Ammon's horn (tissue), 1 donor: ENCODE measurements at regions not wholly inside any gene's neighbourhood (a gene's known extent, or its start where the extent isn't known, plus 50 kb on each side); places are given as distances from the start of the nearest gene placed in this dataset.

Experiments
- DNase-seq: peaks from one replicate; pipeline ENCODE4 v3.0.0-alpha.2; 2016; ENCODE audit warnings: low spot score

DNA sequence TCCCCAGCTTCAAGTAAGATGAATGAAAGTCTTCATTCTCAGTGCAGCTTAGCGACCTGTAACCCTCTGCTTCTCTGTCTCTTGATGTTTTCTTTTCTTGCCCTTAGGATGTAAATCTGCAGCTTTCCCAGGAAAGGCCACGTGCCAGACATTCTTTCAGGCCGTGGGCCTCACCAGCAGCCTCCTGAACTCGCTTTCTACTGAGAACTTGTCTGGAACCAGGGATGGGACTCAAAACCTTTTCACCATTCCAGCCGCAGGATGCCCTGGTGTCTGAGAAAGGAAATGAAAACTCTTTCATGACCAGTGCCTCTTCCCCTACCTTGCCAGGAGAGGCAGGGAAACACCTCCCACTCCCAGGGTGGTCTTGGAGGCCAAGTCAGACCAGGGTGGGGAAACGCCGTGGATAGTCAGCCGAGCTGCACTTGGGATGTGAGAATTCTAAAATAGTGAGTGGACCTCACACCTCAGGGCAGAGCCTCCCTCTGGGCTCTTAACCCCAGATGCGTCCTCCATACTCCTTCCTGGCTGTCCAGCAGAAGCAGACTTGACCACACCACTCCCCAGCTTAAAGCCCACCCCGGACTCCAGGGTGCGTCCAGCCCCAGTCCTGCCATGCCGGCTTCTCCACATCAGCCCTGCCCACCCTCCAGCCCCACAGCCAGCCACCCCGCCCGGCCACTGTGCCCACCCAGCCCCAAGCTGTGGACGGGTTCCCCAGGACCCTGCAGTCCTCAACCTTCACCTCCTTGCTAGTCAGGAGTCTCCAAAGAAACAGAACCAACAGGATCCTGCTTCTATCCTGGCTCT, 115.5 kb downstream of the TWIST2 start:
- no peak for DNase-seq

DNA sequence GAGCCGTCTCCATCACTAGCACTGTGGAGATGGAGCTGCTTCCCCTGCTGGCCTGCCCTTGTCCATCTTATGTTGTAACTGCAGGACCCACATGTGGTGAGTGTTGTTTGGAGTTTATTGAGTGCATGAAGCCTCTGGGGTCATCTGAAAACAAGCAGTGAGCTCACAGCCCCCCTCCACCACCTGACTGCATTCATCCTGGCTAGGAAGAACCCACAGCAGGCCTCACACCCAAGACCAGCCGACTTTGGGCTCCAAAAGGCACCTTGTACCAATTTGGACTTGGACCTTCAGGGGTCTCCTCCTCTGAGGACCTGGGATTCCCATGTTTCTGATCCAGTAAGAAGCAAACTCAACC, 116.1 kb downstream of the TWIST2 start:
- DNase-seq: no peak

DNA sequence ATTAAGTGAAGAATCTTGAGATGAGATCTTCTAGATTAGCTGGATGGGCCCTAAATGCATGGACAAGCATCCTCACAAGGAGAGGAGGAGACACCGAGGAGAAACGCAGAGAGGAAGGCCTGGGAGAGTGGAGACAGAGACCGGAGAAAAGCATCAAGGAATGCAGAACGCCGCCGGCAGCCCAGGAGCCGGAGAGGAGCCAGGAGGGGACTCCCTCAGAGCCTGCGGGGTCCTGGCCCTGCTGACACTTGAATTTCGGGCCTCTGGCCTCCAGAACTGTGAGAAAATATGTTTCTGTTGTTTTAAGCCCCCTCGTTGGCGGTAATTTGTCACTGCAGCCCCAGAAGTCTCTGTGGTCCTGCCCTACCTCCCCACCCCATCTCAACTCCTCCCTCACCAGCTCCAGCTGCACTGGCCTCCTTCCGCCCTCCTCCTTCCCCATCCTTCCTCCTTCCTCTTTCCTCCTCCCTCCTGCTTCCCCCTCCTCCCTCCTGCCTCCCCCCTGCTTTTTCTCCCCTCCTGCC, 116.7 kb downstream of the TWIST2 start:
- no peak for DNase-seq

DNA sequence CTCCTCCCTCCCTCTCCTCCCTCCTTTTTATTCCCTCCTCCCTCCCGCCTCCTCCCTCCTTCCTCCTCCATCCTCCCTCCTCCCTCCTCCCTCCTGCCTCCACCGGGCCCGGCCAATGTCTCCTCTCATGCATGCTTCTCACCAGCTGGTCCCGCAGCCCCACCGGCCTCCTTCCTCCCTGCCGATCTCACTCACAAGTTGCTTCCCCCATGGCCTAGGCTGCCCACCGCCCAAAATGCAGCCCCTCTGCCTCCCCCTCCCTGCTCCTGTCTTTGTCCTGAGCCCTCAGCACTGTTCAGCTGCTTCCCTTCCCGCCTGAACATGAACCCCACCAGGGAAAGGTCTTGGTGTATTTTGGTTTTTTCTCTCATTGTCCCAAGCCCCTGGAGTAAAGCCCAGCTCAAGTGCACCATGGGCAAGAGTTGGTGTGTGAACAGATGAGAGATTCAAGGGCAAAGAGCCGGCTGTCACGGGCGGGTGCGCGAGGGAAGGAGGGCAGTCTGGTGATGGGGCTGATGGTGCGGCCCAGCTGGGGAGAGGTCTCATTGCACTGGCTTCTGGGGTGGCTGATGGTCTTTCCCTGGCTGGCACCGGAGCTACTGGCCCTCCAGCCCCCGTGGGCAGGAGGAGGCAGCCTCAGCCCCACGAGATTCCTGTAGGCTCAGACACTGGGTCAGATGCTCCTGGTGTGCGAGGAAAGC, 117.6 kb downstream of the TWIST2 start:
- DNase-seq: no peak

DNA sequence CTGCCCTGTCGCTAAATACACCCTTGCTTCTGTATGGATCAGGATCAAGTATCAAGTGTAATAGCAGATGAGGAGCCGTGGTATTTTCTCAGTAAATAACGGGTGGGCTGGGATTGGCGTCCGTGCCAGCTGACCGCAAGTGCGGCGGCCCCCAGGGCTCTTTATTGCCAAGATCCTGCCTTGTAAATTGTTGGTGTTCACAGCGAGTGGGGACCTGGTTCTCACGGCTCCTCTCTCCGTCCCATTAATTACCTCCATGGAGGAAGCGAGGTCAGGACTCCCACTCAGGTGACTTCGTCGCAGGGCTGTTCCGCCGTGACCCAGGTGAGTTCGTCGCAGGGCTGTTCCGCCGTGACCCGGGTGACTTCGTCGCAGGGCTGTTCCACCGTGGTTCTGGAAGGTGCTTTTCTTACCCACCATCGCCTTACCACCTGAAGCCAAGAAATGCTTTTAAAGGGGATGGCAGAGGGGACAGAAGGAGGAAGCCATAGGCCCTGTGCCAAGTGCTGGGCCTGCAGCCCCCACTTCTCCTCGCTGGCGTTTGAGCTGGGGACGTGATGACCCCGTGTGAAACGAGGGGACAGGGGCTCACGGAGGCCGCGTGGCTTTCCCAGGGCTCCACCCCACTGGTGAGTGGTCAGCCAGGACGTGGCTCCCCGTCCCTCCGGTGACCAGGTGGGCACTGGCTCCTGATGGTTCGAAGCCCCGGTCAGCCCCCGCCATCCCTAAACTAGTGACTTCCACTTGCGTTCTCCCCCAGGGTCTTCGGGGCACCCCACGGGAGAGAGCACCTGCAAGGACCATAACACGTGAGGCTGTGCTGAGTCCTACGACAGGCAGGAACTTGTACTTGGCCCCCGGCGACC, 118.4 kb downstream of the TWIST2 start:
- no peak for DNase-seq

DNA sequence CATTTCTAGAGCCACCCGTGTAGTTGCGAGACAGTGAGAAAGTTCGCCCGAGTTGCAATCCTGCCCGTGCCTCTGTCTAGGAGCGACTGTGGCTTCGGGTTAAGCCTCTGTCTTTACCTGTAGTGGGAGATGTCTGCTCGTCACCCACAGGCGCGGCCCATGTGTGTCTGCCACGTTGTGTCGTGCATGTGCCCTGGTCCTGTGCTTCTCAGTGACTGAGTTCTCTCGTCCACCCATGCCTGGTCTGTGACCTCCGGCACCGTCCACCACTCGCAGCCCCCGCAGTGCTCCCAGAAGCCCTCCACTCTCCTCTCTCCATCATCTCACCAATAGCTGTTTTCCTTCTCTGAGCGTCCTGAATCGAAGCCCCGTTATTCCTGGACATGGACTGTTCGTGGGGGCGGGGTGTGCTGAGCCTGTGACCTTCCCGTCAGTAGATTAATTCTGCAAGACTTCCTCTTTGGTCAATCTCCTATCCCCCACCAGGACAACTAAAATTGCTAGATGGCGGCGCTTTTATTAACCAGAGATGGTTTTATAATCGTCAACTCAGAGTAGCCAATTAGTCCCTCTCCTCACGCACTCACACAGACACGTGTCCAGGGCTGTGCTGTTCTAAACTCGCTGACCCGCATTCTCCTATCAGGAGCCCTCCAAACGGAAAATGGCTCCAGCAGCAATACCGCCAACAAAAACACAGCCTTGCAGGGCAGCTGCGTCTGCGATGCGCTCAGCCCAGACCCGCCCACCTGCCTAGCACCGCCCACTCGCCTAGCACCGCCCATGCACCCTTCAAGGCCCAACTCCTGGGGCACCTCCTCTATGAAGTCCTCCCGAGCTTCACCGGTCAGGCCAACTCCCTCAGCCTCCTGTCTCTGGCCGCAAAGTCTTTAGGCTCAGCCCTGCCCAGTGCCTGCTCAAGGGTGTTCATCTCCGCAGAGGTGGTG, 119.4 kb downstream of the TWIST2 start:
- no peak for DNase-seq

DNA sequence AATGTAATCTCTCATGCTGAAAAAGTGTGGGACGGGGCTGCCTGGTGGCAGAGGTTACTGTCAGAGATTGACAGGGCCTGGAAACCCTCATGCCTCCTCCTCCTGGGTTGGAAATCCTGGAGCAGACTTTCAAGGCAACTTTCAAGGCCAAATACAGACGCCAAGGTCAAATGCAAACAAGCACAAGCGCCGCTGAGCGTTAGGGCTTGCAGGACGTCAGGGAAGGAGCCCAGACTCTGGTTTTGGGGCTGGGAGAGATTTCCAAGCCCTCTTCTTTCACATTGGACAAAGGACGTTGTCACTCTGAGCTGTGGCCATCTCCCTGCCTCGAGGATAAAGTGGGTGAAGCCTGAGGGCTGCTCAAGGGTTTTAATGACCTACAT, 120.1 kb downstream of the TWIST2 start:
- no peak for DNase-seq

DNA sequence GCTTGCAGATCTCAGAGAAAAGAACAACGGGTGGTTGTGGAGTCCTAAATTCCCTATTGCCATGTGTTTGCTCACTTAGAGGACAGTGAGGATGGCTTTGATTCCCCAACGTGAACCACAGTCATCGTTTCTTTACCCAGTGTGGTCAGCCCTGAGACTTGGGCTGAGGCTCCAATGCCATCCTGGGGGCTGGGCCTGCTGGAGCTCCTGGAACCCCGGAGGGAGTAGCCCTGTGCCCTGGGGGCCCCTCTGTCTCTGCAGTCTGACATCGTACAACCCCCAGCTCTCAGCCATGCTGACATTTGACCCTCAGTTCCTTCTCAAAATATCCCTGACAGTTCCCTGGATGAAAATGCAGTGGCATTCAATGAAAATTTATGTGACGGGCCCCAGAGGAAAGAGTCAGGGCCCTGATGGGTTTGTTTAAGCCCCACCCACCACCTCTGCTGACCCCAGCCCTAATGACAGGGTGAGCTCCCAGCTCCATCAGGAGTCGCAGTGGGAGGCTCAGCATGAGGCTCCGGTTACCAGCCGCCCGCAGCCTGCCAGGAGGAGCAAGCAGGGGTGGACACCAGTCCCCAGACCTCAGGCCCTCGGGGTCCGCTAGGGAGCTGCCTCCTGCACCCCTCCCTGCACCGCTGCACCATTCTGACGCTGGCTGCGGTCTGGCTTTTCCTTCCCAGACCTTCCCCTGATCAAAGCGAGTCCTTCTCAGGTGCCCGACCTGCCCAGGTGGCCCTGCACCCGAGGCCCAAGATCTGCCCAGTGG, 120.9 kb downstream of the TWIST2 start:
- no peak for DNase-seq

DNA sequence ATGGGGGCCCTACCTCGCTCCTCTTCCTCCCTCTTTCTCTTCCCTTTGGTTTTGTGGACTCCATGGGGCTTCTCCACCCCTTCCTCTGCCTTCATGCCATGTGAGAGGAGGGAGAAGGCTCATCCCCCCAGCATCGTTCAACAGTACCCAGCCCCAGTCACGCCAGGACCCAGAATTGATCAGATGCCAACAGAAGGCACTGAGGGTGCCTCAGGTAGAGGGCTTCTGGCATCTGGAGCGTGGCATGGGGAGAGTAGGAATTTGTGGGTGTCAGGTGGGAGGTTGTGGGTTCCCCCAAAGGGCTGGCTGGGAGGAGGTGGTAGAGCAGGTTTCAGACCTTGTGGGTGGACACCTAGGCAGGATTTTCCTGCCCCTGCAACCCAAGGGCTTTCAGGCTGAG, 122.0 kb downstream of the TWIST2 start:
- no peak for DNase-seq

DNA sequence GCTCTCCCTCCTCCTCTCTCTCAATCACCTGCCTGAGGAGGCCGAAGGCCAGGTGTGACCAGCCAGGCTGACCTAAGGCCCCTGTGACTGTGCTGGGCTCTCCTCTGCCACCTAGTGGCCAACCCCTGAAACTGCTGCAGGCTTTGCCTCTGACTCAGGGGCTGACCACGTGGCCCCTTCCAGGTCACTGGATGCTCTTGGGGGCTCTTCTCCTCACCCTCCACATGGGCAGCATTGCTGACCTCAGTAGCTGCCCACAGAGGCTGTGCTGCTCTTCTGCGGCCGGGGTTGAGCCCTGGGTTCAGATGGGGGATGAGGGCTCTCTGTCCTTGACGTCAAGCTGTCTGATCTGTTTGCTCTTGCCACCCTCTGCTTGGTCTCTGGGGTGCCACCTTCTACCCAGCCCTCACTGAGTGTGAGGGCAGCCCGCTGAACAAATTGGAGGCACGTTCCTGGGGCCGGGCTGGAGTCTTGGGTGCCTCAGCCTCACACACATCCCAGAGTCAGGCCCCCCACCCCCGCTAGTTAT, 122.7 kb downstream of the TWIST2 start:
- peak; percentile 71 for DNase-seq

DNA sequence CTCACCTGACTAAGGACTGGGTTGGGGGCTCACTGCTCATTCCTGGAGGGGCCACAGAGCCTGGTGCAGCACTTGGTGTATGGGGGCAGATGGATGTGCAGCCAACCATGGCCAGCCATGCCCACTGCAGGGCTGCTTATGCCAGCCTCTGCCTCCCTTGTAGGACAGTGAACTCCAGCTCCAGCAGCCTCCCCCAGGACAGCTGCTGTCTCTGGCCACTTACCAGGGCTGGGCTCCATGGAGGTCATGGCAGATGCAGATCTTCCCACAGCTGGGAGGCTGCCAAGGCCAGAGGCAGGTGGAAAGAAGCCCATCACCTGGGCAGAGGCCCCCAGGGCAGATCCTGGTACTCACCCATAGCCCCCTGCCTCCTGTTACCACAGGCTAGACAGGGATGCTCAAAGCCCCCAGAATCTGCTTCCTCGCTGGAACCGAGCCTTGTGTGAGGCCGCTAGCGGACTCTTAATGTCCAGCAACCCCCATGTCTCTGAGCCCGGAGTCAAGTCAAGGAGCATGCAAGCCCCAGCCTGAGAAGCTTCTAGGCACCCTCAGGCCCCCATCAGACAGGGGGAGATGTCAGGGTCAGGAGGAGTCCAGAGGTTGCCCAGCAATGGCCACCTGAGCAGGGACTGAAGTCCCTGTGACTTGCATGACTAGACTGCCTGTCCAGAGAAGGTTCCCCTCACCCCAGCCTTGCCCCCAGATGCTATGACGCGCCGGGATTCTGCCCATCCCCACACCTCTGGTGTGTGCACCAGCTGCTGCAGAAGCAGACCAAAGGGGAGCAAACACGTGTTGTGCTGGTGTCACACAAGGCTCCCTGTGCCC, 123.6 kb downstream of the TWIST2 start:
- DNase-seq: no peak

DNA sequence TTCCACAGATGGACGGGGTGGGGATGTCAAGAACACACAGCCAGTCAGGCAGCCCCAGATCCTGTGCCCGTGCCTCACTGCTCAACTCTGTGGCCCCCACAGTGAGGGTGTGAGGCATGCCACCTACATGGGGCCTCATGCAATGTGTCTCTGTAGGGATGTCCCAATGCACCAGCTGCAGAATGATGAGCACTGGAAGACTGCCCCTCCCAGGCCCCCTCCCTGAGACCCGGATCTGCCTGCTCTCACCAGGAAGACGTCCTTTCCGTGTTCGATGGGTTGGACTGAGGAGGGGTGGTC, 124.2 kb downstream of the TWIST2 start:
- DNase-seq: no peak

DNA sequence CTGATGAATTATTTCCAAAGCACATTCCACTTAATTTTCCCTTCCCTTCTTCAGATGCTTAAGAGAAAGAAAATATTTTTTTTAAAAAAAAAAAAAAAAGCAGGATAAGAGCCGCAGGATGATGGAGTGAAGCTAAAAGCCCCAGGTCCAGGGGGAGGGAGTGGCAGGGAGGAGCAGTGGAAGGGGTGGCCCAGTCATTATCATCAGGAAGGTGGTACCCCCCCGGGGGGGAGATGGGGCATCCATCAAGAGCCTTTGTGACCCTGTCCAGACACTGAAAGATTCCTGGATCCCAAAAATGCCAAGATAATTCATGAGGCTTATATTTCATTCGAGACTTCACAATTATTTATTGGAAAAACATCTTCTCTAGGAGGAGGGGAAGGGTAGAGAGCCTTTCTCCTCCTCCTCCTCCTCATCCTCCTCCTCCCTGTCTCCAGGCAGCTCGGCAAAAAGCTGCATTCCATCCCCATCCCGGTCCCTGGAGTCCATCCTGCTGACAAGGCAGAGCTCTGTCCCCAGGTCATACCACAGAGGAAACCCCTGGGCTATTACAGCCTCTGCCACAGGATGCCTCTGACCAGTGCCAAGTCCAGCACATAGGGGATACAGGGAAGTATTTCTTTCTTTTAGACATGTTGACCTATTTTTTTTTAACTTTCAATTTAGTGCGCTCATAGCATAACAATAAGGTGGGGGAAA, 125.3 kb downstream of the TWIST2 start:
- no peak for DNase-seq

DNA sequence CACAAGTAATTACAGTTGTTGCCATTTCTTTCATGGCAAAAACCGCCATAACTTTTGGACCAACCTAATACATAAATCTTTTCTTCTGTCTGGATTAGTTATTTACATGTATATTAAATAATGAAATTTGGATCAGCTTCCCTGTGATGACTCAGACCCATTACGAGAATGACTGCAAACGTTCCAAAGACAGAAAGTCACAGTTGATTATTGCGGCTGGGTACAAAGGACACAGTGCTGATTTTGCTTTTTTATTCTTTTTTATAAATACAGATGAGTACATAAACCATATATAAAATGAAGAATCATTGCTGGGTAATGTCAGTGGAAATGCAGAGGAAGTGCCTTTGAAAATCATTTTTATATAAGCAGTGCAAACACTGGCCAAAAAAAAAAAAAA, 126.2 kb downstream of the TWIST2 start:
- no peak for DNase-seq

DNA sequence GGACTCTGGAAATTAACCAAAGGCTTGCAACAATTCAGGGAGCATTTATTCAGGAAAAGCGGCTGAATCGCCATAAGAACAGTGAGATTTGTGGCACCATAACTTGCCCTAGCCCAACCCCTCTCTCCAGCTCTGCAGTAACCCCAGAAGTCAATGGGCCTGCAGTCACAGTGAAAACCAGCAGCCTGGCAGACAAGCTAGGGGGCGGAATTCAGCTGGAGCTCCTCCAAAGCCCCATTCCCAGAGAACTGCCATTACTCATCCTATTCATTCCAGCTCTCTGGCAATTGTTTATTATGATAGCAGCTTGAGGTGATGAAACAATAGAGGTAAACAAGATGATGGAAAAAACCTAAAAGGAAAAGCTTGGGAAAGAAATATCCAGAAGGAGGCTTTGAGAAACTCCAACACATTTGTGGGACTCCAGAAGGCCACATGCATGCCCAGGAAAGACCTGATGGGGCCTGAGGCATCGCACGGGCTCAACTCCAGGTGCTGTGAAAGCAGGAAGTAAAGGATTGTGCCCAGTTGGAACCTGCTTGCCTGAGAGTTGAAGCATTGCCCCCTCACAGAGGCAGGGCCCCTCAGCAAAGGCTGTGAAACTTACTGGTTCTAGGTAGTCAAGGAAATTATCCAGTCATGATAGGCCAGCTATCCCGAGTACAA, 126.7 kb downstream of the TWIST2 start:
- peak; percentile 60 for DNase-seq

DNA sequence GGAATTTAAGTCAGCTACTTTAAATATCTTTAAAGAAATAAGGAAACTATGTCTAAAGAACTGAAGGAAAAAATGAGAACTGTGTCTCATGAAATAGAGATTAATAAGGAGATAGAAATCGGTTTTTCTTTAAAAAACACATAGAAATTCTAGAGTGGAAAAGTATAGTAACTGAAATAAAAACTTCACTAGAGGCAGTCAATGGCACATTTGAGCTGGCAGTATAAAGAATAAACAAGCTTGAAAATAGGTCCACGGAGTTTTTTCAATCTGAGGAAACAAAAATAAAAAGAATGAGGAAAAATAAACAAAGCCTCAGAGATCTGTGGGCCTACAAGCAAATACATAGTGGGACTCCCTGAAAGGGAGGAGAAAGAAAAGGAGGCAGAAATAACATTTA, 127.5 kb downstream of the TWIST2 start:
- DNase-seq: no peak

DNA sequence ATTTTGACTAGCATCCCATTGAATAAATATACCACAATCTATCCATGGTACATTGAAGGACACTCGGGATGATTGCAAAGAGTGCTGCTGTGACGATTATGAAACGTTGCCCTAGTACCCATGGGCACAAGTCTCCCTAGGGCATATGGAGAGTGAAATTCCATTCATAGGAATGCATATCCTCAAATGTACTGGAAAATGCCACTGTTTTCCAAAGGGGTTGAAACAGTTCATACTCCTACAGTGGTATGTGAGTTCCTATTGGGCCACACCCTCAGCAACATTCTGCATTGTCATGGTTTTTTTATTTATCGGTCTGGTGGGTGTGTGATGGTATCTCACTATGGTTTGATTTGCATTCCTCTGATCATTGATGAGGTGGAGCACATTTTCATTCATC, 130.6 kb downstream of the TWIST2 start:
- DNase-seq: no peak

DNA sequence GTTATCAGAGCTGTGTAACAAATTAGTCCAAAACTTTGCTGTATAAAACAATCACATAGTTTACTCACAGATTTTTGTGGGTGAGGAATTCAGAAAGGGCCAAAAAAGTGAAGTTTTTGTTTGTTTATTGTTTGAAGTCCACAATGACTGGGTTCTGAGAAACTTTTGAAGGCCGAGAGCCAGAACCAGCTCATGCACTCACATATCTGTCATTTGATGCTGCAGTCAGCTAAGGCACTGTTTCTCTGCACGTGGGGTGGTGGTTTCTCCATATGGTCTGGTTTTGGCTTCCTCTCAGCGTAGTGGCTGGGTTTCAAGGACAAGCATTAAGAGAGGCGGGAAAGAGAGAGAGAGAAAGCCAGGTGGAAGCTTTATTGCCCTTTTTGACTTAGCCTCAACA, 131.8 kb downstream of the TWIST2 start:
- DNase-seq: no peak
